ENCODE measurements at regions not wholly inside any gene's neighbourhood (a gene's known extent, or its start where the extent isn't known, plus 50 kb on each side); places are given as distances from the start of the nearest gene placed in this dataset.

DNA sequence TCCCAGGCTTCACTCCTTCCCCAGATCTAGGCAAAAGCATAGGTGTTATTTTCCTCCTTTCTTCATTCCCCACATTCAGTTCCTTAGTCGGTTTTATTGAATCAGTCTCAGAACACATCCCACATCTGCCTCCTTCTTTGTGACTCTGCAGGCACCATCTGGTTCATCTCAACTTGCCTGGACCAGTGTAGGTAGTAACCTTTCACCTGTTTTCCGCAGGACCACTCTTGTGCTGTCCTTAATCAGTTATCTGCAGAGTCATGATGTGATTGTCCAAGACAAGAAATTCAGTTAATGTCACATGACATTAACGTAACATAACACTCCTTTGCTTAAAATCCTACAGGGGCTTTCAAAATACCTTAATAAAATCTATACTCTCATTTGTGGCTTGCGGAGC is 174.6 kb downstream of the CHRM3 start:
- FAIRE-seq = no peak
- no peaks in the 10 kb centered on the region for H3K79me2 ChIP-seq (ENCODE audit: control insufficient read depth, insufficient read depth, low read length)

DNA sequence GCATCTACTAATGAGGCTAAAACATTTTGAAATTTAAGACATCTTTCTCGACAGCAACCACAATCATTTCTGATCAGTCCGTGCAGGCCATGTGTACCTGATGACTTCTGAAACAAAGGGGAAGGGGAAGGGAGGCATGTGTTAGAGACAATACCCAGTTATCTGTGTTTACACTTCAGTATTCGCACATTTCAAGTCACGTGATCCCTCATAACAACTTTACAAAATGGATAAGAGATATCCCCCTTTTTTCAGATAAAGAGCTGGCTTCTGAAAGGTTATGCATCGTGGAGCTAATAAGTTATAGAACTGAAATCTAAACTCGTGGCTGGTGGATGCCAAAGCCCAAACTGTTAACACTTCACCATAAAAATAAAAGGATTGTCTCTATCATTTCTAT is 175.7 kb downstream of the CHRM3 start:
- no peaks in the 10 kb centered on the region for H3K27me3 ChIP-seq (ENCODE audit: control insufficient read depth, extremely low read depth, insufficient read depth, low read length)
- no peak for TF ChIP-seq EZH2 (IDR thresholded peaks at IDR 0.05; ENCODE audit: low read length)
- TF ChIP-seq, protein P1, sequence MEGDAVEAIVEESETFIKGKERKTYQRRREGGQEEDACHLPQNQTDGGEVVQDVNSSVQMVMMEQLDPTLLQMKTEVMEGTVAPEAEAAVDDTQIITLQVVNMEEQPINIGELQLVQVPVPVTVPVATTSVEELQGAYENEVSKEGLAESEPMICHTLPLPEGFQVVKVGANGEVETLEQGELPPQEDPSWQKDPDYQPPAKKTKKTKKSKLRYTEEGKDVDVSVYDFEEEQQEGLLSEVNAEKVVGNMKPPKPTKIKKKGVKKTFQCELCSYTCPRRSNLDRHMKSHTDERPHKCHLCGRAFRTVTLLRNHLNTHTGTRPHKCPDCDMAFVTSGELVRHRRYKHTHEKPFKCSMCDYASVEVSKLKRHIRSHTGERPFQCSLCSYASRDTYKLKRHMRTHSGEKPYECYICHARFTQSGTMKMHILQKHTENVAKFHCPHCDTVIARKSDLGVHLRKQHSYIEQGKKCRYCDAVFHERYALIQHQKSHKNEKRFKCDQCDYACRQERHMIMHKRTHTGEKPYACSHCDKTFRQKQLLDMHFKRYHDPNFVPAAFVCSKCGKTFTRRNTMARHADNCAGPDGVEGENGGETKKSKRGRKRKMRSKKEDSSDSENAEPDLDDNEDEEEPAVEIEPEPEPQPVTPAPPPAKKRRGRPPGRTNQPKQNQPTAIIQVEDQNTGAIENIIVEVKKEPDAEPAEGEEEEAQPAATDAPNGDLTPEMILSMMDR (optimal IDR thresholded peaks at IDR 0.05 in 1 of 3, IDR thresholded peaks at IDR 0.05 in 1 of 3, conservative IDR thresholded peaks at IDR 0.05 in 1 of 3; ENCODE audit: extremely low read depth in 1 of 3, insufficient read depth in 2 of 3, low read length in 3 of 3) = no peak
- FAIRE-seq = no peak
- H2AFZ ChIP-seq (ENCODE audit: control insufficient read depth, low read length) = no peak overlapping the region
- H3K4me2 ChIP-seq (ENCODE audit: control insufficient read depth, extremely low read depth, insufficient read depth, low read depth, low read length) = no peak overlapping the region
- H4K20me1 ChIP-seq (ENCODE audit: control insufficient read depth, extremely low read depth, insufficient read depth, low read length) = no peaks in the 10 kb centered on the region
- H3K79me2 ChIP-seq (ENCODE audit: control insufficient read depth, insufficient read depth, low read length) = no peaks in the 10 kb centered on the region
- no peaks in the 10 kb centered on the region for H3K9me1 ChIP-seq (ENCODE audit: control insufficient read depth, extremely low read depth, insufficient read depth, low read length)
- no peaks in the 10 kb centered on the region for H3K4me1 ChIP-seq (ENCODE audit: control insufficient read depth, extremely low read depth, insufficient read depth, low read length)
- no peak overlapping the region for H3K27ac ChIP-seq (ENCODE audit: control insufficient read depth, insufficient read depth, low read length)
- no peak overlapping the region for H3K9ac ChIP-seq (ENCODE audit: control insufficient read depth, extremely low read depth, insufficient read depth, low read length)
- no peak overlapping the region for H3K4me3 ChIP-seq (ENCODE audit: control insufficient read depth in 2 of 3, extremely low read depth in 1 of 3, insufficient read depth in 2 of 3, low read depth in 1 of 3, low read length in 3 of 3)
- peaks cover 2% of the 10 kb centered on the region for H3K9me3 ChIP-seq (ENCODE audit: control insufficient read depth, low read depth, low read length)
- DNase-seq (ENCODE audit: low read depth, low spot score) = no peak
- dilution Hi-C loops (cut with MboI; ENCODE audit: extremely low pct_ligation_motif_present, low sequenced_read_pairs) = no loop called here
- no peaks in the 10 kb centered on the region for H3K36me3 ChIP-seq (ENCODE audit: control insufficient read depth in 2 of 2, extremely low read depth in 1 of 2, insufficient read depth in 2 of 2, low read length in 2 of 2)

More for the DNA sequence above, 174.6 kb downstream of the CHRM3 start:
- H4K20me1 ChIP-seq (ENCODE audit: control insufficient read depth, extremely low read depth, insufficient read depth, low read length) = no peaks in the 10 kb centered on the region
- no peak for TF ChIP-seq EZH2 (IDR thresholded peaks at IDR 0.05; ENCODE audit: low read length)
- TF ChIP-seq, protein P1 (optimal IDR thresholded peaks at IDR 0.05 in 1 of 3, IDR thresholded peaks at IDR 0.05 in 1 of 3, conservative IDR thresholded peaks at IDR 0.05 in 1 of 3; ENCODE audit: extremely low read depth in 1 of 3, insufficient read depth in 2 of 3, low read length in 3 of 3) = no peak
- no peak for DNase-seq (ENCODE audit: low read depth, low spot score)
- no peaks in the 10 kb centered on the region for H3K36me3 ChIP-seq (ENCODE audit: control insufficient read depth in 2 of 2, extremely low read depth in 1 of 2, insufficient read depth in 2 of 2, low read length in 2 of 2)
- no peak overlapping the region for H3K9ac ChIP-seq (ENCODE audit: control insufficient read depth, extremely low read depth, insufficient read depth, low read length)
- H3K9me3 ChIP-seq (ENCODE audit: control insufficient read depth, low read depth, low read length) = peaks cover 2% of the 10 kb centered on the region
- no peaks in the 10 kb centered on the region for H3K4me1 ChIP-seq (ENCODE audit: control insufficient read depth, extremely low read depth, insufficient read depth, low read length)
- dilution Hi-C loops (cut with MboI; ENCODE audit: extremely low pct_ligation_motif_present, low sequenced_read_pairs) = no loop called here
- H2AFZ ChIP-seq (ENCODE audit: control insufficient read depth, low read length) = no peak overlapping the region
- H3K27me3 ChIP-seq (ENCODE audit: control insufficient read depth, extremely low read depth, insufficient read depth, low read length) = no peaks in the 10 kb centered on the region
- H3K9me1 ChIP-seq (ENCODE audit: control insufficient read depth, extremely low read depth, insufficient read depth, low read length) = no peaks in the 10 kb centered on the region
- no peak overlapping the region for H3K4me2 ChIP-seq (ENCODE audit: control insufficient read depth, extremely low read depth, insufficient read depth, low read depth, low read length)
- no peak overlapping the region for H3K27ac ChIP-seq (ENCODE audit: control insufficient read depth, insufficient read depth, low read length)
- H3K4me3 ChIP-seq (ENCODE audit: control insufficient read depth in 2 of 3, extremely low read depth in 1 of 3, insufficient read depth in 2 of 3, low read depth in 1 of 3, low read length in 3 of 3) = no peak overlapping the region

All from keratinocyte (primary cell).